ENCODE measurements at regions not wholly inside any gene's neighbourhood (a gene's known extent, or its start where the extent isn't known, plus 50 kb on each side); places are given as distances from the start of the nearest gene placed in this dataset.

GRCh38 chr7:22895140-22895827 lies 72.6 kb upstream of the TOMM7 start:
- no peaks in the 10 kb centered on the region for H4K20me1 ChIP-seq (ENCODE audit: insufficient read depth)
- no peaks in the 10 kb centered on the region for H3K79me2 ChIP-seq (replicated peaks; ENCODE audit: insufficient read depth, low read length)
- TF ChIP-seq EP300 (conservative IDR thresholded peaks at IDR 0.05; ENCODE audit: poor library complexity, severe bottlenecking) = no peak
- TF ChIP-seq MXI1 (conservative IDR thresholded peaks at IDR 0.05; ENCODE audit: poor library complexity, severe bottlenecking) = no peak
- TF ChIP-seq RAD21 (conservative IDR thresholded peaks at IDR 0.05) = no peak
- TF ChIP-seq REST (IDR thresholded peaks at IDR 0.05; ENCODE audit: borderline replicate concordance) = no peak
- TF ChIP-seq EZH2 (IDR thresholded peaks at IDR 0.05; ENCODE audit: borderline replicate concordance, insufficient read depth, low read length, poor library complexity, severe bottlenecking) = no peak
- TF ChIP-seq POLR2AphosphoS5 (IDR thresholded peaks at IDR 0.05) = no peak
- TF ChIP-seq TAF1 (IDR thresholded peaks at IDR 0.05; ENCODE audit: low read depth) = no peak
- TF ChIP-seq CTCF (IDR thresholded peaks at IDR 0.05; ENCODE audit: poor library complexity, severe bottlenecking) = no peak
- no peak for TF ChIP-seq SMC3 (conservative IDR thresholded peaks at IDR 0.05; ENCODE audit: poor library complexity)
- no peaks in the 10 kb centered on the region for H3F3A ChIP-seq (ENCODE audit: insufficient read depth, low read length, poor library complexity, severe bottlenecking)
- H3K4me3 ChIP-seq (ENCODE audit: low read length) = no peak overlapping the region
- no peaks in the 10 kb centered on the region for H3K27me3 ChIP-seq (ENCODE audit: insufficient read depth, low read depth, low read length)
- no peak overlapping the region for H2AFZ ChIP-seq (ENCODE audit: low read depth, low read length)
- H3K9ac ChIP-seq (ENCODE audit: low read length) = no peak overlapping the region
- H3K9me2 ChIP-seq (ENCODE audit: insufficient read depth, low read length) = no peaks in the 10 kb centered on the region
- H3K27ac ChIP-seq (ENCODE audit: low read length) = no peak overlapping the region
- H3K4me2 ChIP-seq (ENCODE audit: low read length) = no peak overlapping the region
- H3K9me3 ChIP-seq (ENCODE audit: low read length) = no peaks in the 10 kb centered on the region
- no peaks in the 10 kb centered on the region for H3K36me3 ChIP-seq (ENCODE audit: insufficient read depth, low read length)

- no peaks in the 10 kb centered on the region for H3F3A ChIP-seq (ENCODE audit: insufficient read depth, low read length, poor library complexity, severe bottlenecking)
- no peak overlapping the region for H2AFZ ChIP-seq (ENCODE audit: low read depth, low read length)
- H3K9ac ChIP-seq (ENCODE audit: low read length) = no peak overlapping the region
- TF ChIP-seq SMC3 (conservative IDR thresholded peaks at IDR 0.05; ENCODE audit: poor library complexity) = no peak
- no peak for TF ChIP-seq POLR2AphosphoS5 (IDR thresholded peaks at IDR 0.05)
- TF ChIP-seq REST (IDR thresholded peaks at IDR 0.05; ENCODE audit: borderline replicate concordance) = no peak
- no peak for TF ChIP-seq MXI1 (conservative IDR thresholded peaks at IDR 0.05; ENCODE audit: poor library complexity, severe bottlenecking)
- no peak for TF ChIP-seq EP300 (conservative IDR thresholded peaks at IDR 0.05; ENCODE audit: poor library complexity, severe bottlenecking)
- TF ChIP-seq TAF1 (IDR thresholded peaks at IDR 0.05; ENCODE audit: low read depth) = no peak
- no peak for TF ChIP-seq RAD21 (conservative IDR thresholded peaks at IDR 0.05)
- TF ChIP-seq CTCF (IDR thresholded peaks at IDR 0.05; ENCODE audit: poor library complexity, severe bottlenecking) = no peak
- TF ChIP-seq EZH2 (IDR thresholded peaks at IDR 0.05; ENCODE audit: borderline replicate concordance, insufficient read depth, low read length, poor library complexity, severe bottlenecking) = no peak
- H3K9me3 ChIP-seq (ENCODE audit: low read length) = no peaks in the 10 kb centered on the region
- H3K36me3 ChIP-seq (ENCODE audit: insufficient read depth, low read length) = no peaks in the 10 kb centered on the region
- H3K79me2 ChIP-seq (replicated peaks; ENCODE audit: insufficient read depth, low read length) = no peaks in the 10 kb centered on the region
- H3K4me3 ChIP-seq (ENCODE audit: low read length) = no peak overlapping the region
- H4K20me1 ChIP-seq (ENCODE audit: insufficient read depth) = no peaks in the 10 kb centered on the region
- no peaks in the 10 kb centered on the region for H3K9me2 ChIP-seq (ENCODE audit: insufficient read depth, low read length)
- no peak overlapping the region for H3K4me2 ChIP-seq (ENCODE audit: low read length)
- no peak overlapping the region for H3K27ac ChIP-seq (ENCODE audit: low read length)
- no peaks in the 10 kb centered on the region for H3K27me3 ChIP-seq (ENCODE audit: insufficient read depth, low read depth, low read length)
Observed at GRCh38 chr7:22894546-22894945, 71.9 kb upstream of the TOMM7 start.

Data from neural cell (in vitro differentiated cells).